T-helper 1 cell treated with Interleukin-12 subunit alpha and Interleukin-12 subunit beta and Interleukin-4 antibody, amounts not matched to agents 30 μg/mL and 1 μg/mL, for 36 hours (primary cell): ENCODE measurements at regions not wholly inside any gene's neighbourhood (a gene's known extent, or its start where the extent isn't known, plus 50 kb on each side); places are given as distances from the start of the nearest gene placed in this dataset.

ENCODE experiments used
- H3K27ac Mint-ChIP-seq: one replicate; pipeline ENCODE4 v1.8.0; 2021; ENCODE audit warnings: mild to moderate bottlenecking, mixed read lengths
- H3K27me3 Mint-ChIP-seq: one replicate; pipeline ENCODE4 v1.8.0; 2021; ENCODE audit warnings: low read depth, mixed read lengths
- H3K36me3 Mint-ChIP-seq: one replicate; pipeline ENCODE4 v1.8.0; 2021; ENCODE audit warnings: low read depth, mixed read lengths
- H3K4me1 Mint-ChIP-seq: one replicate; pipeline ENCODE4 v1.8.0; 2021; ENCODE audit warnings: low read depth, mixed read lengths
- H3K4me3 Mint-ChIP-seq: one replicate; pipeline ENCODE4 v1.8.0; 2021; ENCODE audit warnings: mild to moderate bottlenecking, moderate library complexity, mixed read lengths
- H3K9me3 Mint-ChIP-seq: one replicate; pipeline ENCODE4 v1.8.0; 2021; ENCODE audit warnings: mixed read lengths

DNA sequence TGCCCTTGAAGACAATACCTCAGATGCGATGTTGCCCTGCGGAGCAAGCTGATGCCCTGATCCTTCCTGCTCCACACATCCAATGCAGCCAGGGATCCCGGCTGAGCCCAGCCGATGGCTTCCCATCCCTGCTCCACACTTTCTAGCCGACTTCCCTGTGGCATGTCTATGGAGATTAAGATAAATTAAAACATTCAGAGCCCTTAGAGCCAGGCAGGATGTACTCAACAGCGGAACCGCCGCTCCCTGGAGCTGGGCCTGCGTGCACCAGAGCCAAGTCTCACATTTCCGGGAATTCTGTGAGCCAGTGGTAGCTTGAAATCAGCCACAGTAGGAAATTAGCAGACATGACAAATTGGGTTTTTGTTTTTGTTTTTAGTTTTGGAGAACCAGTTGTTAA, 620.6 kb downstream of the GALR1 start:
- Mint-ChIP-seq H3K36me3 (no peaks in the 10 kb centered on the region), H3K27me3 (no peaks in the 10 kb centered on the region), H3K9me3 (peaks cover 5% of the 10 kb centered on the region), H3K4me3 (no peak overlapping the region), H3K27ac (no peak overlapping the region), H3K4me1 (no peaks in the 10 kb centered on the region)

- Mint-ChIP-seq H3K27ac (no peak overlapping the region), H3K36me3 (no peaks in the 10 kb centered on the region), H3K27me3 (no peaks in the 10 kb centered on the region), H3K4me1 (no peaks in the 10 kb centered on the region), H3K4me3 (no peak overlapping the region), H3K9me3 (peaks cover 5% of the 10 kb centered on the region)
Observed at GRCh38 chr18:77870894-77871293, 621.2 kb downstream of the GALR1 start.

GRCh38 chr18:77872166-77872565, 622.5 kb downstream of the GALR1 start:
- Mint-ChIP-seq H3K27ac (no peak overlapping the region), H3K4me1 (no peaks in the 10 kb centered on the region), H3K9me3 (peaks cover 5% of the 10 kb centered on the region), H3K4me3 (no peak overlapping the region), H3K36me3 (no peaks in the 10 kb centered on the region), H3K27me3 (no peaks in the 10 kb centered on the region)

GRCh38 chr18:77876319-77876865, 626.7 kb downstream of the GALR1 start:
- Mint-ChIP-seq H3K9me3 (no peaks in the 10 kb centered on the region), H3K36me3 (no peaks in the 10 kb centered on the region), H3K27ac (no peak overlapping the region), H3K4me3 (no peak overlapping the region), H3K27me3 (no peaks in the 10 kb centered on the region), H3K4me1 (no peaks in the 10 kb centered on the region)

DNA sequence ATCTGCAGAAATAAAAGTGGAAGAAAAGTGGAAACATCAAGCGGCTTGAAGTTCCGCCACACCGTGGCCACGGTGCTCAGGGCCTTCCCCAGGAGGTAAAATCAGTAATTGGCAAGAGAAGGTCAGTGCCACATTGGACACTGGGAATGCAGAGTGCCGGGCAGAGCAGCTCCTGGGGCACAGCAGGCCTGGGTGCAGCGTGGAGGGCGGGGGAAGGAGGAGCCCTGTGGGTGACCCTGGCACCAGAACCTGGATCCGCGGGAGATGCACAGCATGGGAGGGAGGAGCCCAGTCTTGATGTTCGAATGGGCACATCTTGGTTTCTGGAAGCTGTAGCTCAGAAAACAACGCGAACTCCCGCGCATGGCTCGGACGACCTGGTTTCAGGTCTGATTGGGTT, 630.2 kb downstream of the GALR1 start:
- Mint-ChIP-seq H3K27me3 (no peaks in the 10 kb centered on the region), H3K4me3 (no peak overlapping the region)

DNA sequence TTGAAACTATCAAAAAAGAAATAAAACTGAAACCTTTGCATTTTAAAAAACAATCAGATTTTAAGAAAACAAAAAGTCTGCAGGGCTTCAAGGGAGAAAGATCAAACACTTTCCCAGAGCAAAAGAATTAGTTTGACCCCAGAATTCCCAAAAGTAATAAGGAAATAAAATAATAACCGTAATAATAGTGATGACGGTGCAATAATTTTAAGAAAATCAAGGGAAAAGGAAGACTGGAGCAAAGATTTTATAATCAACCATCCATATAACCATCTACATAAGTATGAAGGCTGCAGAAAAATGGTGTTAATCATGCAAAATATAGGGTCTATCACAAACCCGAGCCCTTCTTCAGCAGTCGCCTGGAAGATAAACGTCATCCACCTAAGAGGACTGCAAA, 634.8 kb downstream of the GALR1 start:
- Mint-ChIP-seq H3K27ac (no peak overlapping the region), H3K36me3 (no peaks in the 10 kb centered on the region), H3K27me3 (no peaks in the 10 kb centered on the region), H3K9me3 (no peaks in the 10 kb centered on the region), H3K4me3 (no peak overlapping the region), H3K4me1 (no peaks in the 10 kb centered on the region)

More for the DNA sequence above, 630.2 kb downstream of the GALR1 start:
- H3K4me1 Mint-ChIP-seq: no peaks in the 10 kb centered on the region
- H3K27ac Mint-ChIP-seq: no peak overlapping the region
- H3K36me3 Mint-ChIP-seq: no peaks in the 10 kb centered on the region
- no peaks in the 10 kb centered on the region for H3K9me3 Mint-ChIP-seq

- Mint-ChIP-seq H3K4me1 (no peaks in the 10 kb centered on the region), H3K27ac (no peak overlapping the region), H3K4me3 (no peak overlapping the region), H3K9me3 (no peaks in the 10 kb centered on the region), H3K36me3 (no peaks in the 10 kb centered on the region), H3K27me3 (peaks cover 11% of the 10 kb centered on the region)
Observed at GRCh38 chr18:77894060-77894459, 644.4 kb downstream of the GALR1 start.

GRCh38 chr18:77895250-77895649, 645.6 kb downstream of the GALR1 start:
- Mint-ChIP-seq H3K4me1 (no peaks in the 10 kb centered on the region), H3K27ac (no peak overlapping the region), H3K27me3 (peaks cover 21% of the 10 kb centered on the region), H3K9me3 (no peaks in the 10 kb centered on the region), H3K36me3 (no peaks in the 10 kb centered on the region), H3K4me3 (no peak overlapping the region)

GRCh38 chr18:77896586-77897252, 647.1 kb downstream of the GALR1 start:
- no peak overlapping the region for H3K4me3 Mint-ChIP-seq
- no peaks in the 10 kb centered on the region for H3K9me3 Mint-ChIP-seq
- peaks cover 21% of the 10 kb centered on the region for H3K27me3 Mint-ChIP-seq
- no peak overlapping the region for H3K27ac Mint-ChIP-seq
- no peaks in the 10 kb centered on the region for H3K36me3 Mint-ChIP-seq
- no peaks in the 10 kb centered on the region for H3K4me1 Mint-ChIP-seq

DNA sequence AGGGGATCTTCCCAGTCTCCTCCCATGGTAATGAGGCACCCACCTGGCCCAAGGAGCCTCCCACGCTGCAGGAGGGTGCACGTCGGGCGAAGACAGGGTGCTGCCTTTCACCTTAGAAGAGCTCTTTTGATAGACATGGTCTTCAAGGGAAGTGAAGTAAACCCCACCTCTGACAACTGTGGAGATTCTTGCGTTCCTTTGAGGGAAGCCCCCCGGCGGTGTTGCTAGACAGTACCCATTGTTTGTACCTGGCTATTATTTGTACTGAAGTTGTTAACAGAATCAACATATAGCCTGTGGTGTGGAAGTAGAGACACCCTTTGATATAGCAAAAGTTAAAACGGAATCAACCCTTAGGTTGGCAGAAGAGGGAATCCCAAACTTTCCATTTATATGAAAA, 648.0 kb downstream of the GALR1 start:
- Mint-ChIP-seq H3K36me3 (no peaks in the 10 kb centered on the region), H3K27me3 (peaks cover 21% of the 10 kb centered on the region), H3K4me3 (no peak overlapping the region), H3K4me1 (no peaks in the 10 kb centered on the region), H3K27ac (no peak overlapping the region), H3K9me3 (no peaks in the 10 kb centered on the region)

DNA sequence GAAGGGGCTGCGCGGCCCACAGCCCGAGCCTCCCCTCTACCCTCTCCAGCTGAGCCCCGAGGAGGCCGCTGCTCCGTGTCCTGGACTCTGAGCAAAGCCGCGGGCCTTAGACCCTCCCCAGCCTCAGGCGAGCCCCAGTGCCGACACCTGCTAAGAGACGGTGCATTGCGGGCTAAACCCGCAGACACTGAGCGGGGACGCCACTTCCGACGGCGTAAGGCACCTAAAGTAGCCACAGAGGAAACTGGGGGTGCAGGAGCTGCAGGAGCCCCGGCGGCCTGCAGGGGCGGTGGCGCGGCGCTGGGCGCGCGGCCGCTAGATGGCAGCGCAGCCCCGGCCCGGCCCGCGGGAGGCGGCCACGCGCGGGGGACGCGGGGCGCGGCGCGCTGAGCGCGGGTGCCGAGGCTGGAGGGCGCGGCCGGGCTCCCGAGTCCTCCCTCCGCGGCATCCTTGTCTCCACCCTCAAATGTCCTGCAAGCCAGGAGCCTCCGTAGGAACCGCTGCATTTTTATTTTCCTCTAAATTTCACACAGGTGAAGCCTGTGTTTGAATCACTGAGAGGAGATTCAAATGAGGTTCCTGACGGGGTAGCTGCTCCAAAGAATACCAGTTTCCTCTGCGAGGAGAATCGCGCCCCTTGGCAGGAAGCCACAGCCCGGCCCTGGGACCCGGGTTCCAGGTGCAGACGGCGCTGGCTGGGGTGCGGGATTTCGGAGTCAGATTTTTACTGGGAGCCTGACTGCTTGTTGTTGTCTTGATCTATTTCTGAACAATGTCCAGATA, 650.5 kb downstream of the GALR1 start:
- no peaks in the 10 kb centered on the region for H3K4me1 Mint-ChIP-seq
- no peak overlapping the region for H3K4me3 Mint-ChIP-seq
- H3K36me3 Mint-ChIP-seq: no peaks in the 10 kb centered on the region
- peaks cover 17% of the 10 kb centered on the region for H3K27me3 Mint-ChIP-seq
- H3K9me3 Mint-ChIP-seq: no peaks in the 10 kb centered on the region
- no peak overlapping the region for H3K27ac Mint-ChIP-seq

GRCh38 chr18:77905011-77905410, 655.4 kb downstream of the GALR1 start:
- Mint-ChIP-seq H3K27me3 (peaks cover under 1% of the 10 kb centered on the region), H3K4me3 (no peak overlapping the region), H3K4me1 (no peaks in the 10 kb centered on the region), H3K9me3 (no peaks in the 10 kb centered on the region), H3K27ac (no peak overlapping the region), H3K36me3 (no peaks in the 10 kb centered on the region)

GRCh38 chr18:77905449-77906055, 655.9 kb downstream of the GALR1 start:
- H3K4me1 Mint-ChIP-seq: no peaks in the 10 kb centered on the region
- H3K36me3 Mint-ChIP-seq: no peaks in the 10 kb centered on the region
- H3K9me3 Mint-ChIP-seq: no peaks in the 10 kb centered on the region
- H3K27ac Mint-ChIP-seq: no peak overlapping the region
- H3K27me3 Mint-ChIP-seq: no peaks in the 10 kb centered on the region
- no peak overlapping the region for H3K4me3 Mint-ChIP-seq

DNA sequence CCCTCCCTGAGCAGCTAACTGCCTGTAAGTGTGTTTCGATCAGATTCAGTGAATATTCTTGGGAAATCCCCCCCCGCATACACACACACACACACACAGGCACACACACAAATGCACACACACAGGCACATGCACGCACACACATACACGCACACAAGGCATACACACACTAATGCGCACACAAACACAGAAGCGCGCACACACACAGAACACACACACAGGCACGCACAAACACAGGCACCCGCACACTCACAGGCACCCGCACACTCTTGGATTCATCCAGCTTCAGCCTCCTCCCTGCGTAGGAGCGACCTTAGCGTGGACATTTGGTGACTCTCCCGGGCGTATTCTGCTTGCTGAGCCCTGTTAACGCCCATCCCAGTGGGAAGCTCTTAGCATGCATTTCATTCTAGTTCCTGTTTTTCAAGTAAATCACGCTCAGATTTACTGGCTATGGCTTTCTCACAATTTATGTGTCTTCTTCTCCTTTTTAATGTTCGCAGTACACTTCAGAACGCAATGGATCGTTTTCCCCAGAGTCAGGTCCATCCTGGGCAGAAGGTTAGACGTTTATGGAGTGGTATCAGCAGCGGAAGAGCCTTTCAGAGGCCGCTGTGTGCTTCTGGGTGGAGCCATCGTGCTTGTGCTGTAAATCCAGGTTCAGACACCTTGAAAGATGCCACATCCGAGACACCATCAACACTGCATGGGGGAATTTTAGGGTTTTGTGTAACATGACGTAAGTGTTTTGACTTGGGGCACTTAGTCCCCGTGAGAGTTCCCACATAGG, 656.6 kb downstream of the GALR1 start:
- no peak overlapping the region for H3K4me3 Mint-ChIP-seq
- H3K9me3 Mint-ChIP-seq: no peaks in the 10 kb centered on the region
- H3K4me1 Mint-ChIP-seq: no peaks in the 10 kb centered on the region
- H3K36me3 Mint-ChIP-seq: no peaks in the 10 kb centered on the region
- no peaks in the 10 kb centered on the region for H3K27me3 Mint-ChIP-seq
- no peak overlapping the region for H3K27ac Mint-ChIP-seq
